Endothelial cell (in vitro differentiated cells): ENCODE measurements at regions not wholly inside any gene's neighbourhood (a gene's known extent, or its start where the extent isn't known, plus 50 kb on each side); places are given as distances from the start of the nearest gene placed in this dataset.

ENCODE experiments used
- DNase-seq: peaks from one replicate; pipeline ENCODE4 v3.0.0; 2021; ENCODE audit warnings: low spot score
- H3K27ac Mint-ChIP-seq: one replicate; pipeline ENCODE4 v1.8.0; 2021; ENCODE audit warnings: mixed read lengths, inconsistent platforms; ENCODE audit not compliant: unreplicated experiment
- H3K27me3 Mint-ChIP-seq: one replicate; pipeline ENCODE4 v1.8.0; 2021; ENCODE audit warnings: mild to moderate bottlenecking, moderate library complexity, mixed read lengths, inconsistent platforms; ENCODE audit not compliant: unreplicated experiment
- H3K36me3 Mint-ChIP-seq: one replicate; pipeline ENCODE4 v1.8.0; 2021; ENCODE audit warnings: mild to moderate bottlenecking, low read depth, mixed read lengths, inconsistent platforms; ENCODE audit not compliant: unreplicated experiment
- H3K4me1 Mint-ChIP-seq: one replicate; pipeline ENCODE4 v1.8.0; 2021; ENCODE audit warnings: mild to moderate bottlenecking, mixed read lengths, inconsistent platforms; ENCODE audit not compliant: unreplicated experiment
- H3K4me3 Mint-ChIP-seq: one replicate; pipeline ENCODE4 v1.8.0; 2021; ENCODE audit warnings: mild to moderate bottlenecking, mixed read lengths, inconsistent platforms; ENCODE audit not compliant: unreplicated experiment
- H3K9me3 Mint-ChIP-seq: one replicate; pipeline ENCODE4 v1.8.0; 2021; ENCODE audit warnings: mixed read lengths, inconsistent platforms; ENCODE audit not compliant: unreplicated experiment
- CTCF ChIP-seq: fragments of 200-600 bp; sonication (generic); IDR thresholded peaks from one replicate; pipeline ENCODE4 v1.5.0; 2021; ENCODE audit warnings: antibody characterized with exemption; ENCODE audit not compliant: unreplicated experiment

- no peaks in the 10 kb centered on the region for H3K36me3 Mint-ChIP-seq
- TF ChIP-seq CTCF = no peak
- H3K9me3 Mint-ChIP-seq = no peaks in the 10 kb centered on the region
- DNase-seq = no peak
- no peaks in the 10 kb centered on the region for H3K27me3 Mint-ChIP-seq
- H3K27ac Mint-ChIP-seq = no peak overlapping the region
- H3K4me1 Mint-ChIP-seq = no peaks in the 10 kb centered on the region
- no peak overlapping the region for H3K4me3 Mint-ChIP-seq
Measured at GRCh38 chr9:81416476-81417298, 272.7 kb downstream of the TLE1 start.

- Mint-ChIP-seq H3K4me1 (no peaks in the 10 kb centered on the region), H3K9me3 (no peaks in the 10 kb centered on the region), H3K36me3 (no peaks in the 10 kb centered on the region), H3K27ac (no peak overlapping the region), H3K4me3 (no peak overlapping the region), H3K27me3 (no peaks in the 10 kb centered on the region)
- no peak for DNase-seq
- TF ChIP-seq CTCF = no peak
Measured at GRCh38 chr9:81414836-81415235, 274.5 kb downstream of the TLE1 start.

- no peak overlapping the region for H3K27ac Mint-ChIP-seq
- DNase-seq = no peak
- H3K4me3 Mint-ChIP-seq = no peak overlapping the region
- TF ChIP-seq CTCF = no peak
- no peaks in the 10 kb centered on the region for H3K36me3 Mint-ChIP-seq
- no peaks in the 10 kb centered on the region for H3K27me3 Mint-ChIP-seq
- no peaks in the 10 kb centered on the region for H3K9me3 Mint-ChIP-seq
- no peaks in the 10 kb centered on the region for H3K4me1 Mint-ChIP-seq
Measured at GRCh38 chr9:81411961-81412360, 277.4 kb downstream of the TLE1 start.

- no peak for TF ChIP-seq CTCF
- H3K9me3 Mint-ChIP-seq = no peaks in the 10 kb centered on the region
Measured at GRCh38 chr9:81410201-81410600, 279.1 kb downstream of the TLE1 start.

GRCh38 chr9:81408951-81409350 lies 280.4 kb downstream of the TLE1 start:
- TF ChIP-seq CTCF = no peak
- no peaks in the 10 kb centered on the region for H3K4me1 Mint-ChIP-seq
- H3K4me3 Mint-ChIP-seq = no peak overlapping the region
- H3K27me3 Mint-ChIP-seq = no peaks in the 10 kb centered on the region
- no peak for DNase-seq
- H3K27ac Mint-ChIP-seq = no peak overlapping the region
- no peaks in the 10 kb centered on the region for H3K36me3 Mint-ChIP-seq
- no peaks in the 10 kb centered on the region for H3K9me3 Mint-ChIP-seq

More at GRCh38 chr9:81410201-81410600, 279.1 kb downstream of the TLE1 start:
- no peak for DNase-seq
- Mint-ChIP-seq H3K4me1 (no peaks in the 10 kb centered on the region), H3K27me3 (no peaks in the 10 kb centered on the region), H3K36me3 (no peaks in the 10 kb centered on the region), H3K27ac (no peak overlapping the region), H3K4me3 (no peak overlapping the region)
